HS-5 (cell line): ENCODE measurements at regions not wholly inside any gene's neighbourhood (a gene's known extent, or its start where the extent isn't known, plus 50 kb on each side); places are given as distances from the start of the nearest gene placed in this dataset.
"Not testable (repeated sequence)": the region's sequence is repeated elsewhere in the genome, so short reads cannot be mapped to it uniquely, and the experiment has no call there.

ENCODE experiments used
- DNase-seq: peaks from one replicate; pipeline ENCODE4 v3.0.0-alpha.2; 2012; ENCODE audit warnings: low read depth

DNA sequence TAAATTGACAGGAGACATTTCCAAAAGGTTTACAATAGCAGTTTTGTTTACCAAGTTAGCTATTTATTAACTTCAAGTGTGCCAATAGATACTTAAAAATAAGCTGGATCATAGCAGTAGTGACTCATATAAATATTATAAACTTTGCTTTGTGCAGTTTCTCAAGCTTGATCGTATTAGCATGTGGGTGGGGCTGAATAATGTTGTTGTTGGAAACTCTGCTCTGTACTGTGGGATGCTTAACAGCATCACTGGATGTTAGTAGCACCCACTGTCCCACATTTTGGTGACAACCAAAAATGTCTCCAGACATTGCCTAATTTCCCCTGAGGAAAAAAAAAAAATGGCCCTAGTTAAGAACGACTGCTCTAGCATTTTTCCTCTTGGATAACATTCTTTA lies 855.2 kb upstream of the ADGRL3 start:
- DNase-seq, result no peak

DNA sequence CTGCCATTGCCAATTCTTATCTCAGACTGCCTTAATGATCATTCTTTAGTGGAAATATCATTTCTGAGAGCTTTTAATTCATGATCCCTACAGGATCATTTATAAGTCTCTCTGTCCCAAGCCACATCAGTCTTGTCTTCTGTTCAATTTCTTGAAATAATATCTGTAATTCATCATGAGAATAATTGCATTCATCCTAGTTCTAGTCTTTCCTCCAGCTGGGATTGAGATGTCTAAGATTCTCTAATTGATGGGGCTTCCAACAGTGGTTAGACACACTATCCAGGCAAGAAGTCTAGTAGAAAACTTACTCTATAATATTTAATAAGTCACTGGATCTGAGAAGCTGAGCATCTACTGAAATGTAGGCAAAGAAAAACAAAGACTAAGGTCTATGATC lies 854.7 kb upstream of the ADGRL3 start:
- DNase-seq, result no peak

DNA sequence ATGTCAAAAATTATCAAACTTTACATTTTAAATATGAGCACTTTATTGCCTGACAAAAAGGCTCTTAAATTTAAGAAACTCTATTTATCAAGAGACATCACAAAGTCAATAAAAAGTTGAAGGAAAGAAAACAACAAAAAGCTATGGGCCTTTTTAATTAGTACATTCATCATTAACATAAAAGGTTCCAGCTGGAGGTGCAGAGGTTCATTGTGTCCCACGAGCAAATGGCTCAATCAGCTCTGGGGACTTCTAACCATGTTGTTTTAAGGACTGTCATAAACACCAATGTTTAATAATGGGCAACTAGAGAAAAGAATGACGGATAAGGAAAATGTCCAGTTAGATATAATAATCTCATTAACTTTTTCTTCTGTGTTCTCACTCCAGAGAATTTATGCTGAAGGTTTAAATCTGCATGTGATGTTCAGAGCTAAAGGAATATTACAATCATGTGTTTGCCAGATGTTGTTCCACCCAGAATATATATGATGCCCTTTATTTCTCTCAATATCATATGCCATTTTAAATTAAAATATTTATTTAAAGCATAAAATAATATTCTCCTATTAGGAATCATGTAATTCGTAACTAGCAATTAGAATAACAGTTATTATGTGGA lies 840.3 kb upstream of the ADGRL3 start:
- no peak for DNase-seq

DNA sequence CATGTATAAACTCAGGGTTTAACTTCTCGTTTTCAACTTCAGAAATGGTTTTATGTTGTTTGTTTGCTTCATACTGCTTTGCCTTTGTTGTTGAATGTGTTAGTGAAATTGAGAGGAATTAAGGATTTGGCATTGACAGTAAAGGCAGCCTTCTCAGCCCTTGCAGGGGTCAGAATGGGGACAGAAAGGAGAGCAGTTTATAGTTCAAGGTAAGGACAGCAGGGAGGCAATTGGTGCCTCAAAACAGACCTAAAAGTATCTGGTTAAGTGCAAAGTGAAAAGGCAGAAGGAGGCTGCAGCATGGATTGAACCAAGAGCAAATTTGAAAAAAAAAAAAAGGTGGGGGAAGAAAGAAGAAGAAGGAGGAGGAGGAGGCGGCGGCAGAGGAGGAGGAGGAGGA lies 835.0 kb upstream of the ADGRL3 start:
- no peak for DNase-seq

DNA sequence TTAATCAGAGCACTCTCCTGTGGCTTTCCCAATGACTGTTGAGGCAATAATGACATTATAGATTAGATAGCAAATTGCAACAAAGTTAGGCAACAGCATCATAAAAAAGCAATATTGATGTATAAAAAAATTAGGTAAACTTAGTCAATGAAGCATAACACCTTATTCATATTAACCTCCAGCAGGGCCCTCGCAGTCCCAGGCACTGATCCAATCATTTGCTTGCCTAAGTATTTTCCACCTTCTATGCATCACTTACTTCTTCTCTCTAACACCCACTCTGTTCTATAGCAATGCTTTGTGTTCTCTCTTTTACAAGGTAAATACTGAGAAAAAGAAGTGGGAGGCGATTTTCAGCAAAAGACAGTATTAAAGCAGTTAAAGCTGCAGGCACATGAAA lies 833.5 kb upstream of the ADGRL3 start:
- DNase-seq, result no peak

DNA sequence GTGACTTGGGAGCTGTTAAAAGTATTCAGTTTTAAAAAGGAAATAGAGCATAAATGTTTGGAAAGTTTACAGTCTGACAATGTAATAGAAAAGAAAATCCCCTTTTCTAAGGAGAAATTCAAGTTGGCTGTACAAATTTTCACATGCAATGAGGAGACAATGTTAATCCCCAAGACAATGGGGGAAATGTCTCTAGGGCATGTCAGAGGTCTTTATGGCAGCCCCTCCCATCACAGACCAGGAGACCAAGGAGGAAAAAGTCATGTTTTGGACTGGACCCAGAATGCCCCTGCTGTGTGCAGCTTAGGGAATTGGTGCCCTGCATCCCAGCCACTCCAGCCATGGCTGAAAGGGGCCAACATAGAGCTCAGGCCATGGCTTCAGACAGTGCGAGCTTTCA lies 831.1 kb upstream of the ADGRL3 start:
- DNase-seq, result no peak

DNA sequence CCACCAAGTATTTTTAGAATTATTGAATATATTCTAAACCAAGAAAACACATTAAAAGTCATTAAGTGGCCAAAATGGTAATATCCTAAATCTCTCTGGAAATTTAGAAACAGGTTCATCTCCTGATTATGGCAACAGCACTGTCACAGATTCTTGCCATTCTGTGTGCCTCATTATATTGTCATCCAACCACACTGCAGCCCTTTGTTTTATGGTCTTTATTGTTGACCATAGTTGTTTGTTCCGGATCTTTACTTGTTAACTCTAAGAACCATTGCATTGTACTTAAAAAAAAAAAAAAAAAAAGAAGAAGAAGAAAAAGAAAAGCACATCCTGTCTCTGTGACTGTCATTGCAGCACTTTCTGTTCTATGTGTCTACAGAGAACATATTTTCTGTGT lies 822.1 kb upstream of the ADGRL3 start:
- DNase-seq, result no peak

DNA sequence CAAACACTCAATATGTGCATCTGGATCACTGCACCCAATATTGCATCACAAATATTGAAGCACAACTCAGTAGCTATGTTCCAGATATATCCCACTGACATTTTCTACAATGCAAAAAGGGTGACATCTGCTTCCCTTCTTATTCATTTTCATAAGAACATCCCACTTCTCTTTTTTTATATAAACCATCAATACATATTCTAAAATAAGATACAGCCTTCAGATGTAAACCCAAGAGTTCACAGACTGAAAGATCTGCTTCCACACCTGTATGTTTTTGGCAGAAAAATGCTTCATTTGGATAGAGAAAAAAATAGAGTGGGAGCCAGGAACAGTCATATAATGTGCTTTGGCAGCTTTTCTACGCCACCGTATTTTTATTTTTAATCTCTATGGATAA lies 815.6 kb upstream of the ADGRL3 start:
- no peak for DNase-seq

DNA sequence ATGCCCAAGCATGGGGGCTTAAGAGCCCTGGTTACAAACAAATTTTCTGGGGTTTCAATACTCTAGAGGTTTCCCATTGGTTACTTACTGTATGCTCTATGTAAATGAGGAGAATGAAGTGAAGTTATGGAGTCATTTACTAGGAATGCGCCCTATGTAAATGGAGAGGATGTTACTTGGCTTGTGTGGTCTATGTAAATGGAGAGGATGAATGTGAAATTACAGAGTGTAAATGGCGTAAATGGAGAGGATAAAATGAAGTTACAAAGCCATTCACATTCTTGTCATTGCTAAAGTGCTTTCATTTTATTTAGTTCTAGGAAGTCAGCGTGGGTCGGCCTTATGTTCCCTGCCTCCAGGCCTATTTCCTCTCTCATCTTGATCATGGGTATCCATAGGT lies 810.5 kb upstream of the ADGRL3 start:
- no peak for DNase-seq

DNA sequence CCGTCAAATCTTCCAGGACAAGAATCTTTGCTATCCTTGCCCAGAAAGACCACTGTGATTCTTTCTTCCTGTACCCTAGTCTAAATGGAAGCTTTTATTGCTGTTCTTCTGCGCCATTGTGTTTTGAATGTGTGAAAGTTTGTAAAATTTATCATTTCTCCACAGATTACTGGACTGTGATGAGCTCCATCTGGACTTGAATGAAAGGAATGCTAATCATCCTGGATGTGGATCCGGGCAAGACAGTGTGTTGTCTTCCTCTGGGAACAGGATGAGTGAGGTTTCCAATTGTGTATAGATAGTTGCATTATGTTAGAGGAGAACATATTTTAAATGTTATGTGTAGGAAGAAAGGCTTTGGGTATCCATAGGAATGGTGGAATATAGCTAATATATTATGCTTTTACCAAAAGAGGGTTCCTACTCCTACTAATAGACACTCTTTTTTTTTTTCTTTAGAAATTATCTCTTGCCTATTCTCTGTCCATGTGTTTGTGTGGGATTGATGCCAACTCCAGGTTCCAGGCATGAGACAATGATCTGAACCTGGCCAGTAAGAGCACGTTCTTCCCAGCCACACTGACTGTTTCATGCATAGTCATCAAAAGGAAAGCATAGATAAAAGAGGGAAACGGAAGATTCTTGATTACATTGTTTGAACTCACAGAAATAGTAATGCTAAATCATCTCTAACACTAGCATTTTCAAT lies 803.6 kb upstream of the ADGRL3 start:
- no peak for DNase-seq

DNA sequence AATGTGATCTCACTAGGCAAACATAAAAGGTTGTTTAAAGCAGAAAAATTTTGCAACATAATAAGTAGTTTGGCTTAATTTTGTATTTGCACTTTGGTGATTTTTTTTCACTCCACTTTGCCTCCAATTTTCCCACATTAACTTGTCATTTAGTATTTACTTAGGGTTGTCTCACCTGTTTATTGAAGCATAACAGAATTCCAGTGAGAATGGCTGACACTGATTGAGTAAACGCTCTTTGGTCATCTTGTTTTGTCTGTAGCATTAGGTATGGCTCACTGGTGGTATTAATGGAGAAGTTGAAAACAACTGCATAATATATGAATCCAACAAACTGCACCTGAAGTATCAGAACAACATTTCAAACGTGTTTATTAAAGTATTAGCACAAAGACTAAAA lies 799.5 kb upstream of the ADGRL3 start:
- DNase-seq, result no peak

DNA sequence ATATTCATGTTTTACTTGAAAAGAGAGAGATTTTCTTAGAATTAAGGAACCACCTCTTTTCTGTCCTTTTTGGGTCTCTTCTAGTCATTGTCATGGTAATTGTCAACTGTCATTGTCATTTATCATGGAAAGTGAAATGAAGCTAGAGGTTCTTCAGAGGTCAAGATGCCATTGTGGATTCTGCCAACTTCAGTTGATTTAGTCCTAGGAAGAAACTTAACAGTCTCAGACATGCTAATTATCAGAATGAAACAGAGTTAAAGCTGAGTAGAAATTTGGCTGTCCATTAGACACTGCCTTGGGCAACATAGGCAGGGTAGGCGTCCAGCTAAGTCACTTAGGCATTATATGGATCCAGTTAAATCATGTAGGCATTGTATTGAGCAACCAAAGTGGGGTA lies 796.1 kb upstream of the ADGRL3 start:
- no peak for DNase-seq

DNA sequence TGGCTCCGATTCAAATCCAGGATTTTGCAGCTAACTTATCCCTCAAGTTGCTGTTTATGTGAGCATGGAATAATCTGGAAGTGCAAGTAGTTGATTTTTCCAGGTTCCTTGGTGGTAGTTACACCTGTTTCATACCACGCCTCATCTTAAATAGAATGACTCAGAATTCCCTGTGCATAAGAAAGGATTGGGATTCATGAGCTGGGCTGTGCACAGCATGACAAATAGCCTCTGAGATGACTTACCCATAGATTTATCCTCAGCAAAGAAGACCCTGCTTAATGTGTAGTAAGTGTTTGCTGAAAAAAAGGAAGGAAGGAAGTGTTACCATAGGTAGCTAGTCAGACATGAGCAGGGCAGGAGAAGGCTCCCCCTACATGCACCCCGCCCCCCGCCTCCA lies 777.7 kb upstream of the ADGRL3 start:
- no peak for DNase-seq

DNA sequence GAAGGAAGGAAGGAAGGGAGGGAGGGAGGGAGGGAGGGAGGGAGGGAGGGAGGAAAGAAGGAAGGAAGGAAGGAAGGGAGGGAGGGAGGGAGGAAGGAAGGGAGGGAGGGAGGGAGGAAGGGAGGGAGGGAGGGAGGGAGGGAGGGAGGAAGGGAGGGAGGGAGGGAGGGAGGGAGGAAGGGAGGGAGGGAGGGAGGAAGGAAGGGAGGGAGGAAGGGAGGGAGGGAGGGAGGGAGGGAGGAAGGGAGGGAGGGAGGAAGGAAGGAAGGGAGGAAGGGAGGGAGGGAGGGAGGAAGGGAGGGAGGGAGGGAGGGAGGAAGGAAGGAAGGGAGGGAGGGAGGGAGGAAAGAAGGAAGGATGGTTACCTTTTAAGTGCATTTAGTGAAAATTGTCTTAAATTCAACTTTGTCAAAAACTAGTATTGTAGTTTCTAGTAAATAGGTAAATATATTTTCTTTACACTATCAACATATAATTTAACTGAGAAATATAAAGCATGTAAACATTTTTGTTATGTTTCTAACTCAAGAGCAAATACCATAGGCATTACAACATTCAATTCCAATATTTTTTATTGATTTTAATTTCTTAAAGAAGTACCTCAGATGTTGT lies 776.4 kb upstream of the ADGRL3 start:
- DNase-seq, result not testable (repeated sequence)

DNA sequence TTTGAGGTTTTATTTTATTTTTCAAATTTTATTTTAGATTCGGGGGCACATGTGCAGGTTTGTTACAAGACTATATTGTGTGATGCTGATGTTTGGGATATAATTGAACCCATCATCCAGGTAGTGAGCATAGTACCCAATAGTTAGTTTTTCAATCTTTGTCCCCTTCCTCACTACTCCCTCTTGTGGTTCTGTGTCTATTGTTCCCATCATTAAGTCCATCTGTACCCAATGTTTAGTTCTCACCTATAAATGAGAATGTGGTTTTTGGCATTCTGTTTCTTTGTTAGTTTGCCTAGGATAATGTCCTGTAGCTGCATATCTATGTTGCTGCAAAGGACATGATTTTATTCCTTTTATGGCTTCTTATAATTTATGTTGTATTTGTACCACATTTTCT lies 767.2 kb upstream of the ADGRL3 start:
- DNase-seq, result no peak

DNA sequence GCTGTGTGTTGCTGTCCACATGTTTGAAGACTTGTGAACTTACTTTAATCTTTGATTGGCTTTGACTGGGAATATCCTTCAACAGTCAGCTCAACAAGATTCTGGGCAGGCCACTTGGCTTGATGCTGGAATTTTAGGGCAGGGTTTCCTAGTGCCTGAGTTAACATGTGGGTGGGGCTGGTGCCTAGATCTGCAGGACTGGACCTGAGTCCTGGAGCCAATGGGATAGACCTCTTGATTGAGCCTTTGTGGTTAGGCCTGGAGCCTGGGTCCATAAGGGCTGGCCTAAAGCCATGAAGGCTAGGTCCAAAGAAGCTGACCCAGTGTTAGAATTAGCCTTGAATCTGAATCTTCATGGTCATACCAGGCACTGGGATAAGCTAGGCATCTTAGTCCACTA lies 757.1 kb upstream of the ADGRL3 start:
- no peak for DNase-seq

DNA sequence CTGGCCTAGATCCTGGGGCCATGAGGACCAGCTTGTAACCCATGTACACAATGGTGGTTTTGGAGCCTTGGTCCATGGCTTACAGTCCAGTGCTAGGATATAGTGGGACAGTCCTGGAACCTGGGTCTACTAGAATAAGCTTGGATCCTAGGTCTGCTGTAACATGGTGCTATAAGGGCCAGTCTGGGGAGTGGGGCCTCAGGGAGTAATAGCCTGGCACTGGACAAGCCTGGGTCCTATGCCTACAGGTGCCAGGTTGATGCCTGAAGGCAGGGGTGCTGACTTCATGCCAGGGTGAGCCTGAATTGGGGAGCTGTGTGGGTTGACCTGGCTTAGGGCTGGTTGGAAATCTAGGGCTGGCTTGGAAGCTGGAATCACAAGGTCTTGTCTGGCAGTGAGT lies 756.3 kb upstream of the ADGRL3 start:
- no peak for DNase-seq

DNA sequence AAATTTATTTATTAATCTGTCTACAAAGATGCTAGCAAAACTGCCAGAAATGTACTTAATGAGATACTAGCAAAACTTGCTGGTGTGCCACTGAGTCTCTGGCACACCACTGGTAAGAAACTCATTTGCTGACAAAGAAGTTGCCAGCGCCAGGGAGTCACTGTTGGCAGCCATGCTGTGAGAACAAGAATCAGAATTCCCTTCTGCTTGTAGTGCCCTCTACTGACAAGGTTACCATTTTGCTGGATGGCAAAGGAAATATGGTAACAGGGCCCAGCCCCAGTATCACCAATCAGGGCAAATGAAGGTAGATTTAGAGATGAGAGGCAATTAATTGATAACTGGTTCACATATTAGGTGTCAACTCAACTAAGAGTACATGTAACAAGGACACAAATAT lies 750.1 kb upstream of the ADGRL3 start:
- no peak for DNase-seq

DNA sequence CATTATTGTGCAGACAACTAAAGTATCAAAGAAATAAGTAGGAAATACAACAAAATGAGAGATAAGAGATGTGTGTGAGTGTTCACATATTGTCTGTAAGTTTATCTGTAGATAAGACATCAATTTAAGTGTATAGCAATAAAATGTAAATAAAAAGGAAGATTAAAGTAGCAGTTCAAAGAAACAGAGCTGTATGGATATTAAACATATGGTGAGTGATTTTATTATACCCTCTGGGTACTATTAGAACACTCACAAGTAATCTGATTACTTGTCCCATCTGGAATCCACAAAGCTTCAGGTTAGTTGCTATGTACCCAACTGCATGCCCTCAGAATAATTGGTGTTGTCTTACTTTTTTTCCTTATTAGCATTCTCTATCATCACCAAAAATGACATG lies 747.9 kb upstream of the ADGRL3 start:
- no peak for DNase-seq

DNA sequence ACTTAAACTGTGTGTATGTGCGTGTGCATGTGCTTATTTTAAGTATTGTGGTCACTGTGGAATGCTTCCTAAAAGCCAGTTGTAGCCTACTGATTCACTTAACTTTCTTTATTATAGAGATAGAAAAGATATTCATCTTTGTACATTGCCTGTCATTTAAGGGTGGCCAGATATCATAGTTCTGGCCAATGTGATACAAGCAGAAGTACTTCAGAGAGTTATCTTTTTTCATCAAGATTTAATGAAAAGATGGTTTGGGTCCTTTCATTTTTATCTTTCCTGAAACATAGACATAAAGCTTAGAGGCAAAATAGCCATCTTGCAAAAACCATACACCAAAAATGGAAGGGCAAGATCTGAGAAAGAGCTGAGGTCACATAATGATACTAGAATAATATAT lies 744.7 kb upstream of the ADGRL3 start:
- DNase-seq, result no peak

DNA sequence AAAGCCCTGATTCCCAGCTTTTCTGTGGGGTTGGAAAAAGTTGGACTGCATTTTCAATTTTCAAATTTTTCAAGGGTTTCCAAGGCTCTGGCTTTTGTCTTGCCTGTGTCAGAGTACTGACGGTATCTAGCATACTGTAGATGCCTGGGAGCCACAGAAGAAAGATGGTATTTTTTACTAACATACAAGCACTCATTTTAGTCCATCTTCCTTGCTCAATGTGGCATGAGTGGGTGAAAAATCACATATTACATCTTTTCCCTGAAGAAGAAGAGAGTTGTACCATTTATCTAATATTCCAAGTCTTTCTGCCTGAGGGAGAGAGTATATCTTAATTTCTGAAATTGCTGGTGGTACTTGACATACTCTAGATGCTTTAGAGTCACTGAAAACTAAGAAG lies 738.6 kb upstream of the ADGRL3 start:
- no peak for DNase-seq

DNA sequence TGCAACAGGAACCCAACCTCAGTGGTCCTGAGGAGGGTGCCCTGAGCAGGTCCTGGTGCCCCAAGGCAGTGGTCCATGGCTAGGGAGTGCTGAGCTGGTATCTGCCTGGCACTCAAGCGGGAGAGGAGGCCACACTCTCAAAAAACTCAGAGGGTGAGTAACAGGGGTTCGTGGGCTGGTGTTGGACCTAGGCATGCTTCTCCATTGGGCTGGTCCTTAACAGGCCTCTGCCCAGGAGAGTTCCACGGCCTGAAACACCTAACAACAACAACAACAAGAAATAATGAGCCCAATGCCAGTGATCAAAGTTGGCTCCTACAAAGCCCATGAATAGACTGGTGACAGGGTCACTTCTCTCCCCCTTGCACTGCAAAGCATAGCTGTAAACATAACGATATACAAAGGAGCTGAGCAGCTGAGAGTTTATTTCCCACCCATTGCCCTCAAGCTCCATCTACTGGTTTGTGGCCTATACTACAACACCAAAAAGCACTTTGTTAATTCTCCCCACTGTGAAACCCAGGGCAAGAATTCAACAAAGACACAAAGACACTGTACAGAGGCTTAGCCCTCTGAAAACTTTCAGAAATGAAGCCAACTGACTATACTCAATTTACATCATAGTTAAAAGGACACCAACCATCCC lies 736.1 kb upstream of the ADGRL3 start:
- no peak for DNase-seq

DNA sequence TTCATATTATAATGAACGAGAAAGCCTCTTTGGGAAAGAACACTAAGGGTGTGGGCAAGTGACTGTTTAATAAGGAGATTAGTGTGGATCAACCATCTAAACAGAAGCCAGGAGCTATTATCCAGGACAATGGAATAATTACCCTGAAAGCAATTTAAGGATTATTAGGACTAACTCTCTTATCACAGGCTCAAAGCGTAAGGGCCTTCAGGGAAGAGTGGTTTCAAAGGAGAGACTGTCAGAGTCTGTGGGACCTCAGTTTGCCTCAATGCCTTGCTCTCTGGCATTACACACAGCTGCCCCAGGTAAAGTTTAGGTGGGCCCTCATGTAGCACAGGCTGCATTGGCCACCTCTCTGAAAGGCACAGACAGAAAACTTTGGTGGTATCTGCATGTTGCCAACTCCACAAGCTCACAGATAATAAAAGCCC lies 717.2 kb upstream of the ADGRL3 start:
- no peak for DNase-seq
